GM03348 (cell line): ENCODE measurements at regions not wholly inside any gene's neighbourhood (a gene's known extent, or its start where the extent isn't known, plus 50 kb on each side); places are given as distances from the start of the nearest gene placed in this dataset.
"Not testable (repeated sequence)": the region's sequence is repeated elsewhere in the genome, so short reads cannot be mapped to it uniquely, and the experiment has no call there.

Experiments
- DNase-seq: peaks from one replicate; pipeline ENCODE4 v3.0.0; 2012; ENCODE audit warnings: low spot score

DNA sequence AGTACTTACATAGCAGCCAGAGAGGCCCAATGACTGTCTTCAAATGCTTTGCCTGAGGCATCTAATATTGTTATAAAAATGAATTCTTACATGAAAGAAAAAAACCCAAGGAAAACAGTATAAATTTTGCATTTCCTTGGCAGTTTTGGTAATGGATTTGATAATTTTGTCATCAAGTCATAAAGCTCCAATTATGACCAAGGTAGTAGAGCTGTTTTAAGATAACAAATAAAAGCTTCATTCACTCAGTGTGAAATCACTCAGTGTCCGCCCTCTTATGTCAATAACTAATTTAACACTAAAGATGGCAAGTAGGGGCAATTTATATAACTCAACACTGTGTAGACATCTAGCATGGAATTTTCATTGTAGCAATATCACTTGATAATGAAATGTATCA is 193.9 kb downstream of the ANKRD7 start:
- DNase-seq: no peak

DNA sequence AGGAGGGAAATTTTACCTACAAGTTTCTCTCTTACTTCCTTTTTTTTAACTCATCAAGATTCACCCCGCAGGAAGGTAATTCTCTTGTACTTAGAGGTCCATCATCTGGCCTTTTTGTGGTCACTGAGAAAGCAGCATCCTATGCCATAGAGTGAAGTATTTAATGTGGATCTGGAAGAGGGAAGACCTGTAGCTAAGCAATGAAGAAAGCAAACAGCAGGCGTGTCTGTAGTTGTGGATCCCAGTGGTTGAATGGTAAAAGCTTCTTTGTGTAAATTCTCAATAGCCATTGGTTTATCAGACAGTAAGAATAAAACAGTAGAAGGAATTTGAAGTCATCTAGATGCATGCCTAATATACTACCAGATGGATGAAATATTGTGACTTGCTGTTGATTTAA is 196.4 kb downstream of the ANKRD7 start:
- no peak for DNase-seq

DNA sequence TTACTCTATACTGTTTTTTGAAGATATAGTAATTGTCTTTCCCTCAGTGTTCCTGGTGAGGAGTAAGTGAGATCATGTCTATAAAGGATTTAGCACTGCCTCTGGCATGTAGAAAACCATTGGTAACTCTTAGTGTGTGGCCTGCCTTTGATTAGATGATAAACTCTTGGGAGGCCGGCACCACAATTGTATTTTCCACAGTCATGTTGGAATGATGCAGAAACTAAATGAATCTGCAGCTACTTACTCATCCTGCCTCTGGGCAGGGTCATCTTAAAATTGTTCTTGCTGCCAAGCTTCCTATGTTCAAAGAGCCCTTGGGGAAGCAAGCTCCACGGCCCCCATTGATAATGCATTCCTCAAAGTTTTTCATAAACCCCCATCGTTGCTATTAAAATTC is 204.6 kb downstream of the ANKRD7 start:
- no peak for DNase-seq

DNA sequence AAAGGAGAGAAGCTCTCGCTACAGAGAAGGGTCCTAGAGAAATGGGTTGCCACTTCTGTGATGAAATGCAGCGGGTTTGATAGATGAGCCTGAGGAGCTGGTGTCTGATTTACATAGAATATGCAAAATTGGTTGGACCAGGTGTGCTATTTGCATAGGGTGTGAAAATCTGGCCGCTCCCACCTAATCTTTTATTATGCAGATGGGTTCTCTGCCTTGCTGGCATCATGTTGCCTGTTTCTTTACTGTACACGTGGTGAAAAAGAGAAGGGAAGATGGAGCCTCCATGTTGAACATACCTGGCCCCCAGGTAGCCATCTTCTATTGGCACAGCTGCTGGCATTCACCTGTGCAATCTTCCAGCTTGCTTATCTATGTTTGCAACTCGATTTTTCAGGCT is 212.2 kb downstream of the ANKRD7 start:
- no peak for DNase-seq

DNA sequence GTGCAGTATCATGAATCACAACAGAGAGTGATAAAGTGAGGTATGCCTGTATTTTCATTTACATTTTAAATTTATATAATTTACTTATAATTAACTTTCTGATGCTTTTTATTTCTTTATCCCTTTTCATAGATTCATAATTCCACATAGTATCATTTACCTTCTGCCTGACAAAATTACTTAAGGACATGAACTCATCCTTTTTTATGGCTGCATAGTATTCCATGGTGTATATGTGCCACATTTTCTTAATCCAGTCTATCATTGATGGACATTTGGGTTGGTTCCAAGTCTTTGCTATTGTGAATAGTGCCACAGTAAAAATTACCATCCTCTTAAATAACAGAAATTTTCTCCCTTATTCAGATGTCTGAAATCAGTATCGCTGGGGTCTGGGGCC is 224.5 kb downstream of the ANKRD7 start:
- not testable (repeated sequence) for DNase-seq

DNA sequence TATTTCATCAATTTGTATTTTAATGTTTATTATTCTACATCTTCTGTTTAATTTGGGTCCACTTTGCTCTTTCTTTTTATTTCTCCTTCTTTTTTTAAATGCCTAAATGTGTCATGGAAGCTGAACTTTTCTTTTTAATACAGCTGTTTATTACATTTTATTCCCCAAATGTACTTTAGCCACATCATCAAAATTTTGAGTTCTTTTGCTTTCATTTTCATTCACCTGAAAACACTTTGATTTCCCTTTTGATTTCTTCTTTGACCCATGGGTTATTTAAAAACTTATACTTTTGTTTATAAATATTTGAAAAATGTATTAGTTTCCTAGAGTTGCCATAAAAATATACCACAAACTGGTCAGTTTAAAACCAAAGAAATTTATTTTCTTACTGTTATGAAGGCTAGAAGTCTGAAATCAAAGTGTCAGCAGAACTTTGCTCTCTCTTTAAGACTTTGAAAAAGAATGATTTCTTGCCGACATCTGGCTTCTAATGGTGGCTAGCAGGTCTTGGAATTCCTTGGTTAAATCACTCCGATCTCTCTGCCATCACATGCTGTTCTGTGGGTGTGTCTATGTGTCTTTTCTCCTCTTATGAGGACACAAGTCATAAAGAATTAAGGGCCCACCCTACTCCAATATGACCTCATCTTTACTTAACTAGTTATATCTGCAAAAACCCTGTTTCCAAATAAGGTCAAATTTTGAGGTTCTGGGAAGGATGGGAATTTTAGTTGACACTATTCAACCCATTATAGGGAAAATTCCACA is 225.5 kb downstream of the ANKRD7 start:
- no peak for DNase-seq

DNA sequence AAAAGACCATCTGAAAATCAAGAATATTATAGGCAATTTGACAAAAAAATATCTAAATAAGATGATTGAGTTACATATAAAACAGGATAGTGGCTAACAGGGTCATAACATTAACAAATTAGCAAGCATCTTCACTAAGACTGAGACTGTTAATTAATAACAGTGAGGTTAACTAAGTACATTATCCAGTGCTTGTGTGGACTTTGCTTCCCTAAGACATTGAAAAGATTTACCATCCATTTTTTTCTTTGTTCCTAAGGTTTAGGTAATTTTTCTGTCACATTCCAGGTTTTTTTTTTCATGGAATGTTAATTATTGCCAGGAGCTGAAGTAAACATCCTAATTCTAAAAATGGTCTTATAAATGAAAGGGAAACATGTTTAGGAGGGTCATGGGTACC is 227.6 kb downstream of the ANKRD7 start:
- DNase-seq: no peak

DNA sequence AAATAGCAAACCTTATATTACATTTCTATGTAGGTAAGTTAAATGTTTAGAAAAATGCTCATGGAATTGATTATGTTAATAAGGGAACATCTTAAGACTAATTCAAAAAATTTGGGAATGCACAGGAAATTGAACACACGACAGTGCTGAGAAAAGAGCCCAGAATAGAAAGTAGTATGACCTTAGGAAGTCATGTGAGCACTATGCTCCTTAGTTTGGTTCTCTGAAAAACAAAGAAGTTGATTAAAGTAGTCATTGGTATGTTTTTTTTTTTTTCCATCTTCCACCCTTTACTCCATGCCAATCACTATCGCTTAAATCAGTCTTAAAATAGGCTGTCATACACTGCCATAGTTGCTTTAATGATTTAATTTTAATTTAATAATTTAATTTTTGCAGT is 242.9 kb downstream of the ANKRD7 start:
- no peak for DNase-seq

DNA sequence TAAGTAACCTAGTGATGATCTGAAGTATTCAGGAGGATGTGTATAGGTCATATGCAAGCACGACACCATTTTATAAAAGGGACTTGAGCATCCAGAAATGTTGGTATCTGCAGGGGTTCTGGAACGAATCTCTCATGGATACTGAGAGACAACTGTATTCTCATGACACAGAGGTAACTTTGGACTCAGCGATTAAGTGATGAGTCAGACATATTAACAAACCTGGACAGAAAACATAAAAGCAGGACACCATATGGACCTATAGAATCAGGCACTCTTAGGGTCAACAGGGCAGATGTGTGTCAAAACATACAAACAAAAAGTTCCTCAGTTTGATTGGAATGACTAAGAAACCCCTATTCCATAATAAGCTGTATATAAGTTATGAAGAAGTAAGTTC is 248.1 kb downstream of the ANKRD7 start:
- no peak for DNase-seq

DNA sequence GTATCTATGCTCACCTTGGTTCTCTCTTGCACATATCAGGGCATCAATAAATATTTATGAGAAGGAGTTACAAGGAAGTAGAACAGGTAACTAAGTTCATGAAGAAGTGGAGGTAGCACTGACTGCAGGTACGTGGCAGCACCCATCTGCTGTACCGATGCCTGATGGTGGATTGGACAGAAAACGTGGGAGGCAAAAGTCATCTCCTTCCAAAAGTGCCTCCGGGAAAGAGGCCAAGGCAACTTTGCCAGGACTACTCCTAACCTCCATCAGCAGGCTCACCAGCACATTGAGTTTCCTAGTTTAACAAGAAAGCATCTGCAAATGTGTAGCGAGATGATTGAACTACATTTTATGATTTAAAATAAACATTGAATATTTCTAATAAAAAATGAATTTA is 248.8 kb downstream of the ANKRD7 start:
- DNase-seq: no peak

DNA sequence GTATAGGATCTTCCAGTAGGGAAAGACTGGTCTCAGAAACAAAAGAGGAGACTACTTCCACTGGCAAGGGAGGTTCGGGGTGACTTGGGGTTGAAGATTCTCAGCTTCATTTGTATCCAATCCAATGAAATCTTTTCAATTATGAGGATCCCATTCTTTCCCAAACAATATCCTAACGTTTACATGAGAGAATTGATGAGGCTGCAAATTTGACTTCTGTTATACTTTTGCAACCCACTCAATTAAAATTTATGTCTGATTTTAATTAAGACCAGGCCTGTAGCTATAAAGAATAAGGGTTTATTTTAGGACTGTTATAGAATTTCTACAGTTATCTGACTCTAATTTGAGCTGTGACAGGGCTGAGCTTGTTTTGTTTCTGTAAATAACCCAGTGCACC is 251.5 kb downstream of the ANKRD7 start:
- DNase-seq: no peak

DNA sequence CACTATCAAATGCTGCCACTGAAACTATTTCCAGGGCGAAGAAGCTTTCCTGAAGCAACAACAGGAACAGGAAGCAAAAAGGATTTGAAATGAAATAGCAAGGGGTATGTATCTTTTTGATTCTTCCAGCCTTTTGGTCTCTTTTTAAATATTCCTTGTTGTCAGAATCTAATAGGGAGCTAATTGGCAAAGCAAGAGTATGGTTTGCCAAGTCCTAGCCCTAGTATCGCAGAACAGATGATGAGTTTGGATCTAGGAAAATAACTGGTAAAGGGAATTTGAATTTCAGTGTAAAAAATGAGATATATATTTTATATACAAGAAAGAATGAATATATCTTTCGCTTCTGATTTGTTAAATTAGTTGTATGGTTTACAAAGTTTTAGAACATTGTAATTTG is 252.5 kb downstream of the ANKRD7 start:
- no peak for DNase-seq

DNA sequence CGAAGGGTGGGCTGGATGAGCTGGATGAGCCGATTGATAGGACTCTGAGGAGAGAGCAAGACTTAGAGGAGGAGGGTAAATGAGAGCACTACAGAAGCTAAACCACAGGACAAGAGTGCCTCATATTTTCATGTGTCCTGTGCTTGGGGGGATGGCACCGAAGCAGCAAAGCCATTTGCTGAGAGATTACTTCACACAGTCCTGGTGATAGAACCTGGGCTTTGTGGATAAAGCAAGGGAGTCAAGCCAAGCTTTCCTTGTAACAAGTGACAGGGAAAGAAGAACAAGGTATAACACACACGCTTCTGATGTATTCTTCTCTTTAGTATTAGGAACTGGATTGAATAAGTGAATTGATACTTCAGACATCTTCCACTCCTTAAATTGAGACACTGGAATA is 253.7 kb downstream of the ANKRD7 start:
- no peak for DNase-seq

DNA sequence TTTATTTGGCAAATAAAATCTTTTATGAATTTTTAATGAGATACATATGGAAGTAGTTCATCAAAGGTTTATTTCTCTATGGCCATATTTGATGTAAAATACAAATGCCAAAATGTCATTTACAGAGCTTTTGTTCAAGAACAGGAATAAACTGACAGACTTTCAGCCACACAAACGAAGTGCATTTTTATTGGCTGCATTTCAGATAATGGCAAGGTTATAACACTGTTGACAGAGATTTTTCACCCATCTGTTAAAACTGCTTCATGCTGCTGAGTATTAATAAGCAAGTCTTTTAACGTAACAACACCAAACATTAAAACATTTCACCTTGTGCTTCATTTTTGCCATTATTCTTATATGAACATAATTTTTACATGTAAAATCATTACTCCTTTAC is 254.4 kb downstream of the ANKRD7 start:
- no peak for DNase-seq

DNA sequence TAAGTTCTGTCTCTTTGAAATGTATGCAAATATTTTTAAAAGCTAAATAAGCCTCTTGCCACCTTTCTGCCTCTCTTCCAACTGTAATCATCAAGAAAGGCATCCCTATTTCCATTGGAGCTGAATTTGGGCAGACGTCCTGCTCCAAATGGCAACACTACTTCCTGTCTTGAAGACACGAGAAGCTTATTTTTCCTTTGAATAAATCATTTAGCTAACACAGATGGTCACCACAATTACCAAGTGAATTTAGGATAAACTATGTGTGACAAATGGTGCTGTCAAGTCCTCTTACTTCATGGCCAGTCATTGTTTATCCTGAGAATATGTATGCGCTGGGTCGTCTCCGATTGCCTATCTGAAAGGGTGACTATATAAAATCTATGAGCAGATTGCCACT is 268.0 kb downstream of the ANKRD7 start:
- no peak for DNase-seq

DNA sequence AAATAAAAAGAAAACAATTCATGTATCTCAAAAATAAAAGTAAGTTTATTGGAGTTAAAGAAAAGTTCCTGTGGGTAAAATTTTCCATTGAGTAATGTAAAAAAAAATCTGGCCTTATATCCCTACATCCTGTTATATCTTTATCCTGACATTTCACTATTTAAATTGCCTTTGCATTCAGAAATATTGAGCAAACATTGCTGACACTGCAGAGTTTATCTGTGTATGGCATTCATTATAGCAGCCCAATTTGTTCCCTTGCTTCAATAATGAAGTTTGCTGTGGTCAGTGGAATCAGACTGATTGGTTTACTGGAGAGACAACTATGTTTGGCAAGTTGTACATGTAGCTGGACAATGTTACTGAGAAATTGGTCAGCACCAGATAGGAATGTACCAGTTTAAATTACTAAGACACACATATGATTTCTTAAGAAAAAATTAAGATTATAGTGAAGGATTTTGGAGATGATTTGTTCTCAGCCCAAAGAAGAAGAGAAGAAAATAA is 271.7 kb downstream of the ANKRD7 start:
- no peak for DNase-seq

DNA sequence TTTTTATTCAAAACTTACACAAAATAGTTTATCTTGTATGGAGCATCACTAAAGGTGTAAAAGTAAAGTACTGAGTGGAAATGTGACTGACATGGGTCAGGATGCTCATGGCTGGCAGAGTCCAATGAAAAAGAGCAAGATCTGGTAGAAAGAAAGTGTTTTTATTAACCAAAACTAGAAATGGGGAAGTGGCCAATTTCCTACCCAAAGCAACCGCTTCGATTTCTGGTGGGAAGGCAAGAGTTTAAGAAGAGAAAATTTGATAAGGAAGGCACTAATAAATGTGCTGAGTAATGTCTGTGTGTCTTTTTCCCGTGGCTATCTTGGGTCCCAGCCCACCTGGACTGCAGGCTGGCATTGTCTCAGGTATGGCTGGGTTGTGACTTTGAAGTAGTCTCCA is 277.7 kb downstream of the ANKRD7 start:
- no peak for DNase-seq

DNA sequence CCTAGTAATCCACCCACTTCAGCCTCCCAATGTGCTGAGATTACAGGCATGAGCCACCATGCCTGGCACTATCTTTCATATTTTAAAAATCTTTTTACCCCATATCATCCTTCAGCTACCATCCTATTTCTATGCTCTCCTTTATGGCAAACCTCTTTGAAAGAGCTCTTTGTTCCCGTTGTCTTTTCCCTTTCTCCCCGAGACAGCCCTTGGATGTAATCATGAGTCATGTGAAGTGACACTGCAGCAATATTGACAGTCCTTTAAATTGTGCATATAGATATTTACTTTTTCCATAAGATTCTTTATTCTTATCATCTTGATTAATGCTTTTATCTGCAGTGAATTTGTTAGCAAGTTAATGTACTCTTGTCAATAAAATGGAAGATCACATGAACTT is 286.6 kb downstream of the ANKRD7 start:
- no peak for DNase-seq

DNA sequence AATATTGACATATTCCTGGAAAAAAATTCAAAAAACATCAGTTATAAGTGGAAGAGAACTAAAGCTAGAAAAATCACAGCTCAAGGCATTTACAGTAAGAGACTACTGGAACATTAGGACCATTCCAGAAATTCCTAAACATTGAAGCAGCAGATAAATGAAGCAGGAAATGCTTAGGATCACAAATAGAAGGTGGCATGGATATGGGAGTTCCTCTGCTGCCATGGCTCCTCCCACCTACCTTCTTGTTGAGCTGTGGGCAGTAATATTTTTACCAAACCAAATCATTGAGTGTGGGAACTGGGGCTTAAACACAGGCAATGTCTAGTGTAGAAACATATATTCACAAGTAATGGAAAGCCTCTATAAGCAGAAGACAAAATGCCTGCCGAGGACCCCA is 292.8 kb downstream of the ANKRD7 start:
- DNase-seq: no peak

DNA sequence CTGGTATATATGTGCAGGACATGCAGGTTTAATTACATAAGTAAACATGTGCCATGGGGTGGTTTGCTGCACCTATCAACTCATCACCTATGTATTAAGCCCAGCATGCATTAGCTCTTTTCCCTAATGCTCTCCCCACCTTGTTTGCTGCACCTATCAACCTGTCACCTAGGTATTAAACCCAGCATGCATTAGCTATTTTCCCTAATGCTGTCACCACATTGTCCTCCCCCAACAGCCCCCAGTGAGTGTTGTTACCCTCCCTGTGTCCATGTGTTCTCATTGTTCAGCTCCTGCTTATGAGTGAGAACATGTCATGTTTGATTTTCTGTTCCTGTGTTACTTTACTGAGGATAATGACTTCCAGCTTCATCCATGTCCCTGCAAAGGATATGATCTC is 300.5 kb downstream of the ANKRD7 start:
- DNase-seq: no peak

DNA sequence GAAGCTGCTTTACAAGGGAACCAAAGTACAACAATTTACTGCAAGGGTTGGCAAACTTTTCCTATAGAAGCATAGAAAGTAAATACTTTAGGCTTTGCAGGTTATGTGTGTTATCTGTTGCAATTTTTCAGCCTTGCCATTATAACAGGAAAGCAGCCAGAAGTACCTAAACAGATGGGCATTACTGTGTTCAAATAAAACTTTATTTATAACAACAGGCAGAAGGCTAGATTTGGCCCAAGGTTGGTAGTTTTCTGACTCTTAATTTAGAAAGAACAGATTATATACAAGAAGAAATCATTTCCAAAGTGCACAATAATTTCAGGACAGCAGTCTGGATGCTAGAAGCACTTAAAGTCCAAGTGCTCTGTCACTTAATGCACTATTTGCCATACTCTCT is 307.1 kb downstream of the ANKRD7 start:
- DNase-seq: no peak

DNA sequence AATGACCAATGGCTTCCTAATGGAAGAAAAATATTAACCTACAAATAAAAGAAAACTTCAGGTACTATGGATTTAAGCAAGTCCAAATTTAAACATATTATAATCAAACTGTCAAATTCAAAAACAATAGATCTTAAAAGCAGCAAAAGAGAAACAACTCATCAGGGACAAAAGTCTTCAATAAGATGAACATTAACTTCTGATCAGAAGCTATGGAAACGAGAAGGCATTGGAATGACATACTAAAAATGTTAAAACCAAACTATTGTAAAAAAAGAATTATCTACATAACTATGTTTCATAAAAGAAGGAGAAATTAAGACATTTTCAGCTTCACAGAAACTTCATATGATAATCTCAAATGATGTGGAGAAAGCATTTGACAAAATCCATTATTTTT is 334.7 kb downstream of the ANKRD7 start:
- DNase-seq: no peak

DNA sequence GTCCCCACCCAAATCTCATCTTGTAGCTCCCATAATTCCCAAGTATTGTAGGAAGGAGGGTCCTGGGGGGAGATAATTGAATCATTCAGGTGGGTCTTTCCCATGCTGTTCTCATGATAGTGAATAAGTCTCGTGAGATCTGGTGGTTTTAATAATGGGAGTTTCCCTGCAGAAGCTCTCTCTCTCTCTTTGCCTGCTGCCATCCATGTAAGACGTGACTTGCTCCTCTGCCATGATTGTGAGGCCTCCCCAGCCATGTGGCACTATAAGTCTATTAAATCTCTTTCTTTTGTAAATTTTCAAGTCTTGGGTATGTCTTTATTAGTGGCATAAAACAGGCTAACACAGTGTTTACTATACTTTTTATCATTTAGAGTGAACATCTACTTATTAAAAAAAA is 338.8 kb downstream of the ANKRD7 start:
- no peak for DNase-seq

DNA sequence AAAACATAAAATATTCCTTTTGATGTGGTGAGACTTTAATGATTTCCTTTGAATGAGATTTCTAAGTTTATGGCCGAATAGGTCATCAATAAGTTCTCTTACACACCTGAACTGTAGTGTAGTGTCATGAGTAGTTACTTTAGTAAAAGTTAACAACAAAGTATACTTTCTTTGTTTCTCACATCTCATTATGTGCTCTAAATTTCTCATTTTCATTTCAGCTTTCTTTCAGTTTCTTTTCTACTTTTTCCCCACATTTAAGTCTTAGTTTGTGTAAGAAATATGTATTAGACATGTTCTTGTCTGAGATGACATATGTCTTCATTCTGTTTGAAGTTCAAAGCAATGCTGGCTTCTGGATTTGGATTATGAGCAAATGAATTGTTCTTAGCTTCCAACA is 348.1 kb downstream of the ANKRD7 start:
- DNase-seq: no peak
